ENCODE measurements at regions not wholly inside any gene's neighbourhood (a gene's known extent, or its start where the extent isn't known, plus 50 kb on each side); places are given as distances from the start of the nearest gene placed in this dataset.

GRCh38 chr10:90363799-90364483, 493.9 kb downstream of the HTR7 start:
- no peak for TF ChIP-seq CTCF (conservative IDR thresholded peaks at IDR 0.05)
- DNase-seq (ENCODE audit: low read depth, low spot score), result no peak
- Mint-ChIP-seq H3K36me3 (ENCODE audit: low read depth) (no peaks in the 10 kb centered on the region), H3K27me3 (ENCODE audit: low read depth) (no peaks in the 10 kb centered on the region), H3K4me1 (no peaks in the 10 kb centered on the region), H3K27ac (ENCODE audit: unreplicated experiment) (no peak overlapping the region), H3K4me3 (no peak overlapping the region), H3K9me3 (no peaks in the 10 kb centered on the region)

- no peaks in the 10 kb centered on the region for H3K36me3 Mint-ChIP-seq (ENCODE audit: low read depth)
- no peak overlapping the region for H3K4me3 Mint-ChIP-seq
These were observed 485.4 kb downstream of the HTR7 start for GRCh38 chr10:90372451-90372850.

GRCh38 chr10:90373911-90374310, 483.9 kb downstream of the HTR7 start:
- H3K4me3 Mint-ChIP-seq, result no peak overlapping the region
- H3K4me1 Mint-ChIP-seq, result no peaks in the 10 kb centered on the region
- peaks cover 3% of the 10 kb centered on the region for H3K27me3 Mint-ChIP-seq (ENCODE audit: low read depth)

More at GRCh38 chr10:90372451-90372850, 485.4 kb downstream of the HTR7 start:
- Mint-ChIP-seq H3K27me3 (ENCODE audit: low read depth) (peaks cover 3% of the 10 kb centered on the region), H3K4me1 (no peaks in the 10 kb centered on the region), H3K9me3 (peaks cover 6% of the 10 kb centered on the region), H3K27ac (ENCODE audit: unreplicated experiment) (no peak overlapping the region)
- DNase-seq (ENCODE audit: low read depth, low spot score), result no peak
- TF ChIP-seq CTCF (conservative IDR thresholded peaks at IDR 0.05), result no peak

GRCh38 chr10:90378524-90379076, 479.2 kb downstream of the HTR7 start:
- Mint-ChIP-seq H3K4me1 (no peaks in the 10 kb centered on the region), H3K36me3 (ENCODE audit: low read depth) (no peaks in the 10 kb centered on the region), H3K27me3 (ENCODE audit: low read depth) (peaks cover 3% of the 10 kb centered on the region), H3K27ac (ENCODE audit: unreplicated experiment) (no peak overlapping the region), H3K9me3 (no peaks in the 10 kb centered on the region), H3K4me3 (no peak overlapping the region)
- TF ChIP-seq CTCF (conservative IDR thresholded peaks at IDR 0.05), result no peak
- no peak for DNase-seq (ENCODE audit: low read depth, low spot score)

More at GRCh38 chr10:90373911-90374310, 483.9 kb downstream of the HTR7 start:
- Mint-ChIP-seq H3K36me3 (ENCODE audit: low read depth) (no peaks in the 10 kb centered on the region), H3K27ac (ENCODE audit: unreplicated experiment) (no peak overlapping the region), H3K9me3 (peaks cover 6% of the 10 kb centered on the region)
- no peak for DNase-seq (ENCODE audit: low read depth, low spot score)
- TF ChIP-seq CTCF (conservative IDR thresholded peaks at IDR 0.05), result no peak

- no peaks in the 10 kb centered on the region for H3K36me3 Mint-ChIP-seq (ENCODE audit: low read depth)
- H3K27ac Mint-ChIP-seq (ENCODE audit: unreplicated experiment), result no peak overlapping the region
These were observed 476.4 kb downstream of the HTR7 start for GRCh38 chr10:90381468-90381867.

More at GRCh38 chr10:90381468-90381867, 476.4 kb downstream of the HTR7 start:
- Mint-ChIP-seq H3K27me3 (ENCODE audit: low read depth) (no peaks in the 10 kb centered on the region), H3K4me1 (no peaks in the 10 kb centered on the region), H3K4me3 (no peak overlapping the region), H3K9me3 (no peaks in the 10 kb centered on the region)
- no peak for TF ChIP-seq CTCF (conservative IDR thresholded peaks at IDR 0.05)
- DNase-seq (ENCODE audit: low read depth, low spot score), result no peak

Data from neural crest cell (in vitro differentiated cells).